GM12878 (cell line): ENCODE measurements at regions not wholly inside any gene's neighbourhood (a gene's known extent, or its start where the extent isn't known, plus 50 kb on each side); places are given as distances from the start of the nearest gene placed in this dataset.

ENCODE experiments used
- CEBPB ChIP-seq, 2 experiments: fragments of 150-350 bp in 1 of 2; IDR thresholded peaks; 2 replicates each; pipeline ENCODE4 v1.6.1; 2012 to 2014; ENCODE audit warnings: low read depth in 2 of 2, low read length in 2 of 2, borderline replicate concordance in 1 of 2, inconsistent platforms in 1 of 2
- EZH2 ChIP-seq: IDR thresholded peaks from 2 replicates; pipeline ENCODE4 v1.6.1; 2012; ENCODE audit warnings: low read depth, mild to moderate bottlenecking, control low read depth, inconsistent platforms, low read length, borderline replicate concordance; ENCODE audit not compliant: control insufficient read depth
- HDAC2 ChIP-seq: fragments of 200-600 bp; sonication (generic); IDR thresholded peaks from 2 replicates; pipeline ENCODE4 v1.6.1; 2017
- IKZF1 ChIP-seq: fragments of 450-650 bp; conservative IDR thresholded peaks from 2 replicates; pipeline ENCODE4 v1.6.1; 2017; ENCODE audit warnings: antibody characterized with exemption, mild to moderate bottlenecking
- NR2F1 ChIP-seq: fragments of 450-650 bp; conservative IDR thresholded peaks from 2 replicates; pipeline ENCODE4 v1.6.1; 2017; ENCODE audit warnings: mild to moderate bottlenecking
- POLR2A ChIP-seq: IDR thresholded peaks from 2 replicates; pipeline ENCODE4 v1.6.1; 2011; ENCODE audit warnings: low read depth, mild to moderate bottlenecking, low read length
- SPI1 ChIP-seq: IDR thresholded peaks from 2 replicates; pipeline ENCODE4 v1.6.1; 2011; ENCODE audit warnings: low read depth, mild to moderate bottlenecking, low read length, moderate library complexity, borderline replicate concordance; ENCODE audit not compliant: insufficient read depth
- YY1 ChIP-seq: IDR thresholded peaks from 2 replicates; pipeline ENCODE4 v1.6.1; 2011; ENCODE audit warnings: low read depth, mild to moderate bottlenecking, low read length
- TF ChIP-seq, protein P1 (sequence below): IDR thresholded peaks from 2 replicates; pipeline ENCODE4 v1.6.1; 2012; ENCODE audit warnings: mild to moderate bottlenecking, low read depth, low read length
- TF ChIP-seq, protein P2 (sequence below), 3 experiments: IDR thresholded peaks in 2 of 3; conservative IDR thresholded peaks in 1 of 3; 2 replicates each; pipeline ENCODE4 v1.5.1; 2011; ENCODE audit warnings: low read depth in 3 of 3, low read length in 3 of 3, mild to moderate bottlenecking in 3 of 3, control low read depth in 2 of 3, moderate library complexity in 2 of 3, inconsistent platforms in 1 of 3, mixed read lengths in 1 of 3; ENCODE audit not compliant: control insufficient read depth in 2 of 3, insufficient read depth in 1 of 3; ENCODE audit errors: extremely low read depth in 1 of 3
- TF ChIP-seq, protein P3 (sequence below): IDR thresholded peaks from 2 replicates; pipeline ENCODE4 v1.6.1; 2012; ENCODE audit warnings: low read length, inconsistent platforms
- TF ChIP-seq, protein P4 (sequence below): fragments of 450-650 bp; conservative IDR thresholded peaks from 2 replicates; pipeline ENCODE4 v1.6.1; 2017; ENCODE audit warnings: mild to moderate bottlenecking, moderate library complexity
- TF ChIP-seq, protein P5 (sequence below): IDR thresholded peaks from 2 replicates; pipeline ENCODE4 v1.6.1; 2011; ENCODE audit warnings: low read depth, mild to moderate bottlenecking, low read length, moderate library complexity, borderline replicate concordance; ENCODE audit errors: extremely low read depth

DNA sequence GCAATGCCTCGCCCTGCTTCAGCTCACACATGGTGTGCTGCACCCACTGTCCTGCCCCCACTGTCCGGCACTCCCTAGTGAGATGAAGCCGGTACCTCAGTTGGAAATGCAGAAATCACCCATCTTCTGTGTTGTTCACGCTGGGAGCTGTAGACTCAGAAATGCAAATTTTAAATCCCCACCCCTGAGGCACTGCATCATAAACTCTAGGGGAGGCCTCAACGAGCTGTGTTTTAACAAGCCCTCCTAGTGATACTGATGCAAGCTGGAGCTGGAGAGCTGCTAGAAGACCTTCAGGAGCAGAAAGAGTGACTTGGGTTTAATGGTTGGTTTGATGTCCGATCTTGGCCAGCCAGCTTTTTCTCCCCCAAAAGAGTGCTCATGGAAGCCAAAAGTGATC is 146.0 kb upstream of the MAST4 start:
- no peak for TF ChIP-seq POLR2A
- TF ChIP-seq IKZF1 = no peak
- TF ChIP-seq, protein P1, sequence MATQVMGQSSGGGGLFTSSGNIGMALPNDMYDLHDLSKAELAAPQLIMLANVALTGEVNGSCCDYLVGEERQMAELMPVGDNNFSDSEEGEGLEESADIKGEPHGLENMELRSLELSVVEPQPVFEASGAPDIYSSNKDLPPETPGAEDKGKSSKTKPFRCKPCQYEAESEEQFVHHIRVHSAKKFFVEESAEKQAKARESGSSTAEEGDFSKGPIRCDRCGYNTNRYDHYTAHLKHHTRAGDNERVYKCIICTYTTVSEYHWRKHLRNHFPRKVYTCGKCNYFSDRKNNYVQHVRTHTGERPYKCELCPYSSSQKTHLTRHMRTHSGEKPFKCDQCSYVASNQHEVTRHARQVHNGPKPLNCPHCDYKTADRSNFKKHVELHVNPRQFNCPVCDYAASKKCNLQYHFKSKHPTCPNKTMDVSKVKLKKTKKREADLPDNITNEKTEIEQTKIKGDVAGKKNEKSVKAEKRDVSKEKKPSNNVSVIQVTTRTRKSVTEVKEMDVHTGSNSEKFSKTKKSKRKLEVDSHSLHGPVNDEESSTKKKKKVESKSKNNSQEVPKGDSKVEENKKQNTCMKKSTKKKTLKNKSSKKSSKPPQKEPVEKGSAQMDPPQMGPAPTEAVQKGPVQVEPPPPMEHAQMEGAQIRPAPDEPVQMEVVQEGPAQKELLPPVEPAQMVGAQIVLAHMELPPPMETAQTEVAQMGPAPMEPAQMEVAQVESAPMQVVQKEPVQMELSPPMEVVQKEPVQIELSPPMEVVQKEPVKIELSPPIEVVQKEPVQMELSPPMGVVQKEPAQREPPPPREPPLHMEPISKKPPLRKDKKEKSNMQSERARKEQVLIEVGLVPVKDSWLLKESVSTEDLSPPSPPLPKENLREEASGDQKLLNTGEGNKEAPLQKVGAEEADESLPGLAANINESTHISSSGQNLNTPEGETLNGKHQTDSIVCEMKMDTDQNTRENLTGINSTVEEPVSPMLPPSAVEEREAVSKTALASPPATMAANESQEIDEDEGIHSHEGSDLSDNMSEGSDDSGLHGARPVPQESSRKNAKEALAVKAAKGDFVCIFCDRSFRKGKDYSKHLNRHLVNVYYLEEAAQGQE = no peak
- TF ChIP-seq SPI1 = no peak
- no peak for TF ChIP-seq CEBPB (IDR thresholded peaks at IDR 0.05; ENCODE audit: borderline replicate concordance in 1 of 2, low read depth in 2 of 2, low read length in 2 of 2)
- TF ChIP-seq NR2F1 = no peak
- no peak for TF ChIP-seq YY1
- TF ChIP-seq, protein P2, sequence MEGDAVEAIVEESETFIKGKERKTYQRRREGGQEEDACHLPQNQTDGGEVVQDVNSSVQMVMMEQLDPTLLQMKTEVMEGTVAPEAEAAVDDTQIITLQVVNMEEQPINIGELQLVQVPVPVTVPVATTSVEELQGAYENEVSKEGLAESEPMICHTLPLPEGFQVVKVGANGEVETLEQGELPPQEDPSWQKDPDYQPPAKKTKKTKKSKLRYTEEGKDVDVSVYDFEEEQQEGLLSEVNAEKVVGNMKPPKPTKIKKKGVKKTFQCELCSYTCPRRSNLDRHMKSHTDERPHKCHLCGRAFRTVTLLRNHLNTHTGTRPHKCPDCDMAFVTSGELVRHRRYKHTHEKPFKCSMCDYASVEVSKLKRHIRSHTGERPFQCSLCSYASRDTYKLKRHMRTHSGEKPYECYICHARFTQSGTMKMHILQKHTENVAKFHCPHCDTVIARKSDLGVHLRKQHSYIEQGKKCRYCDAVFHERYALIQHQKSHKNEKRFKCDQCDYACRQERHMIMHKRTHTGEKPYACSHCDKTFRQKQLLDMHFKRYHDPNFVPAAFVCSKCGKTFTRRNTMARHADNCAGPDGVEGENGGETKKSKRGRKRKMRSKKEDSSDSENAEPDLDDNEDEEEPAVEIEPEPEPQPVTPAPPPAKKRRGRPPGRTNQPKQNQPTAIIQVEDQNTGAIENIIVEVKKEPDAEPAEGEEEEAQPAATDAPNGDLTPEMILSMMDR (IDR thresholded peaks at IDR 0.05 in 2 of 3, conservative IDR thresholded peaks at IDR 0.05 in 1 of 3; ENCODE audit: control insufficient read depth in 2 of 3, extremely low read depth in 1 of 3, insufficient read depth in 1 of 3, low read depth in 3 of 3, low read length in 3 of 3) = no peak
- no peak for TF ChIP-seq HDAC2
- TF ChIP-seq EZH2 = no peak
- TF ChIP-seq, protein P3, sequence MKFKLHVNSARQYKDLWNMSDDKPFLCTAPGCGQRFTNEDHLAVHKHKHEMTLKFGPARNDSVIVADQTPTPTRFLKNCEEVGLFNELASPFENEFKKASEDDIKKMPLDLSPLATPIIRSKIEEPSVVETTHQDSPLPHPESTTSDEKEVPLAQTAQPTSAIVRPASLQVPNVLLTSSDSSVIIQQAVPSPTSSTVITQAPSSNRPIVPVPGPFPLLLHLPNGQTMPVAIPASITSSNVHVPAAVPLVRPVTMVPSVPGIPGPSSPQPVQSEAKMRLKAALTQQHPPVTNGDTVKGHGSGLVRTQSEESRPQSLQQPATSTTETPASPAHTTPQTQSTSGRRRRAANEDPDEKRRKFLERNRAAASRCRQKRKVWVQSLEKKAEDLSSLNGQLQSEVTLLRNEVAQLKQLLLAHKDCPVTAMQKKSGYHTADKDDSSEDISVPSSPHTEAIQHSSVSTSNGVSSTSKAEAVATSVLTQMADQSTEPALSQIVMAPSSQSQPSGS = no peak
- TF ChIP-seq, protein P4, sequence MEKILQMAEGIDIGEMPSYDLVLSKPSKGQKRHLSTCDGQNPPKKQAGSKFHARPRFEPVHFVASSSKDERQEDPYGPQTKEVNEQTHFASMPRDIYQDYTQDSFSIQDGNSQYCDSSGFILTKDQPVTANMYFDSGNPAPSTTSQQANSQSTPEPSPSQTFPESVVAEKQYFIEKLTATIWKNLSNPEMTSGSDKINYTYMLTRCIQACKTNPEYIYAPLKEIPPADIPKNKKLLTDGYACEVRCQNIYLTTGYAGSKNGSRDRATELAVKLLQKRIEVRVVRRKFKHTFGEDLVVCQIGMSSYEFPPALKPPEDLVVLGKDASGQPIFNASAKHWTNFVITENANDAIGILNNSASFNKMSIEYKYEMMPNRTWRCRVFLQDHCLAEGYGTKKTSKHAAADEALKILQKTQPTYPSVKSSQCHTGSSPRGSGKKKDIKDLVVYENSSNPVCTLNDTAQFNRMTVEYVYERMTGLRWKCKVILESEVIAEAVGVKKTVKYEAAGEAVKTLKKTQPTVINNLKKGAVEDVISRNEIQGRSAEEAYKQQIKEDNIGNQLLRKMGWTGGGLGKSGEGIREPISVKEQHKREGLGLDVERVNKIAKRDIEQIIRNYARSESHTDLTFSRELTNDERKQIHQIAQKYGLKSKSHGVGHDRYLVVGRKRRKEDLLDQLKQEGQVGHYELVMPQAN = no peak
- TF ChIP-seq, protein P5, sequence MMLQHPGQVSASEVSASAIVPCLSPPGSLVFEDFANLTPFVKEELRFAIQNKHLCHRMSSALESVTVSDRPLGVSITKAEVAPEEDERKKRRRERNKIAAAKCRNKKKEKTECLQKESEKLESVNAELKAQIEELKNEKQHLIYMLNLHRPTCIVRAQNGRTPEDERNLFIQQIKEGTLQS = no peak
